ENCODE measurements at regions not wholly inside any gene's neighbourhood (a gene's known extent, or its start where the extent isn't known, plus 50 kb on each side); places are given as distances from the start of the nearest gene placed in this dataset.

DNA sequence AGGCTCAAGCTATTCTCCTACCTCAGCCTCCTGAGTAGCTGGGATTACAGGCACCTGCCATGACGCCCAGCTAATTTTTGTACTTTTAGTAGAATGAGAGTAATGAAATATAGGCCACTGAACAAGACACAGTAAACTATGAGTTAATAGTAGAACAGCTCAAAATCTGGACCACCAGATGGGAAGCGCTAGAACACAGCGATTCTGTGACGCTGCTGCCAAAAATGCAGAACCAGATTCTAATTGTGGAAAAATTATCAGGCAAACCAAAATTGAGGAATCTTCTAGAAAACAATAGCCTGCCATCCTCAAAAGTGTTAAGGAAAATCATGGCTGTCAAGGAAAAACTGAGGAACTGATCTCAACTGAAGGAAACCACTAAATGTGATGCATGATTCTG, 111.4 kb upstream of the TIAM1 start:
- Histone ChIP-seq H3K9me3 (ENCODE audit: control insufficient read depth, insufficient read depth, low read depth, low read length) (no peaks in the 10 kb centered on the region), H3K4me3 (ENCODE audit: low read depth in 2 of 2, low read length in 2 of 2) (no peak overlapping the region), H3K27ac (ENCODE audit: low read length) (no peak overlapping the region), H3K4me1 (ENCODE audit: control insufficient read depth, insufficient read depth, low read length) (no peaks in the 10 kb centered on the region), H3K27me3 (ENCODE audit: control insufficient read depth, insufficient read depth, low read length) (no peaks in the 10 kb centered on the region), H3K36me3 (ENCODE audit: control insufficient read depth, insufficient read depth, low read length) (no peaks in the 10 kb centered on the region)
- ChIA-PET POLR2A (no interaction called here), CTCF (no interaction called here)
- intact Hi-C loops (cut with micrococcal nuclease; ENCODE audit: unreplicated experiment), result no loop called here
- ATAC-seq (no peak), DNase-seq (ENCODE audit: low read depth, low spot score) (no peak)
- in situ Hi-C loops (cut with HindIII; ENCODE audit: low pct_unique_long_range_greater_than_20kb, low sequenced_read_pairs), result no loop called here
- BruUV-seq (replicated peaks), result no TSS peak
- TF ChIP-seq POLR2AphosphoS5 (IDR thresholded peaks at IDR 0.05; ENCODE audit: low read depth, low read length) (no peak), TCF7L2 (IDR thresholded peaks at IDR 0.05; ENCODE audit: low read depth, low read length) (no peak), SIN3A (IDR thresholded peaks at IDR 0.05; ENCODE audit: borderline replicate concordance, insufficient read depth, low read depth, low read length) (no peak)
- TF ChIP-seq, protein P1, sequence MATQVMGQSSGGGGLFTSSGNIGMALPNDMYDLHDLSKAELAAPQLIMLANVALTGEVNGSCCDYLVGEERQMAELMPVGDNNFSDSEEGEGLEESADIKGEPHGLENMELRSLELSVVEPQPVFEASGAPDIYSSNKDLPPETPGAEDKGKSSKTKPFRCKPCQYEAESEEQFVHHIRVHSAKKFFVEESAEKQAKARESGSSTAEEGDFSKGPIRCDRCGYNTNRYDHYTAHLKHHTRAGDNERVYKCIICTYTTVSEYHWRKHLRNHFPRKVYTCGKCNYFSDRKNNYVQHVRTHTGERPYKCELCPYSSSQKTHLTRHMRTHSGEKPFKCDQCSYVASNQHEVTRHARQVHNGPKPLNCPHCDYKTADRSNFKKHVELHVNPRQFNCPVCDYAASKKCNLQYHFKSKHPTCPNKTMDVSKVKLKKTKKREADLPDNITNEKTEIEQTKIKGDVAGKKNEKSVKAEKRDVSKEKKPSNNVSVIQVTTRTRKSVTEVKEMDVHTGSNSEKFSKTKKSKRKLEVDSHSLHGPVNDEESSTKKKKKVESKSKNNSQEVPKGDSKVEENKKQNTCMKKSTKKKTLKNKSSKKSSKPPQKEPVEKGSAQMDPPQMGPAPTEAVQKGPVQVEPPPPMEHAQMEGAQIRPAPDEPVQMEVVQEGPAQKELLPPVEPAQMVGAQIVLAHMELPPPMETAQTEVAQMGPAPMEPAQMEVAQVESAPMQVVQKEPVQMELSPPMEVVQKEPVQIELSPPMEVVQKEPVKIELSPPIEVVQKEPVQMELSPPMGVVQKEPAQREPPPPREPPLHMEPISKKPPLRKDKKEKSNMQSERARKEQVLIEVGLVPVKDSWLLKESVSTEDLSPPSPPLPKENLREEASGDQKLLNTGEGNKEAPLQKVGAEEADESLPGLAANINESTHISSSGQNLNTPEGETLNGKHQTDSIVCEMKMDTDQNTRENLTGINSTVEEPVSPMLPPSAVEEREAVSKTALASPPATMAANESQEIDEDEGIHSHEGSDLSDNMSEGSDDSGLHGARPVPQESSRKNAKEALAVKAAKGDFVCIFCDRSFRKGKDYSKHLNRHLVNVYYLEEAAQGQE (IDR thresholded peaks at IDR 0.05; ENCODE audit: insufficient read depth in 1 of 2, low read depth in 2 of 2, low read length in 1 of 2), result no peak

DNA sequence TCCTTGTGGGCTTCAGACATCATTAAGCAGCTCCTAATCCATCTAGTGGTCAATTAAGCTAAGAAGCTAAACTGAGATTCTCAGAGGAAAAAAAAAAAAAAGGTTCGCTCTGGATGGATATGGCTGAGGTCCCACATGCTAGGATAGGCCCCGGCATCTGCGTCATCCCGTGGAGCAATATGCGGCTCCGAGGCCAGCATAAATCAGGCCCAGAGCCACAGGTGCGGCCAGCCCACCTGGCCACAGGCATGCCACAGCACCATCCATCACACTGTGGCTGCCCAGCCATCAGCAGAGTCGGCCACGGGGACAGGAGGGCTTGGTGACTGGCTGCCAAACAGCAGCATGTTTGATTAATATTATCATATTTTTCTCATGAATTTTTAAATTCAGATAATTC, 106.9 kb upstream of the TIAM1 start:
- no peak overlapping the region for H3K4me3 ChIP-seq (ENCODE audit: low read depth in 2 of 2, low read length in 2 of 2)
- H3K27ac ChIP-seq (ENCODE audit: low read length), result no peak overlapping the region
- in situ Hi-C loops (cut with HindIII; ENCODE audit: low pct_unique_long_range_greater_than_20kb, low sequenced_read_pairs) (no loop called here), intact Hi-C loops (cut with micrococcal nuclease; ENCODE audit: unreplicated experiment) (no loop called here)
- POLR2A ChIA-PET, result no interaction called here
- CTCF ChIA-PET, result no interaction called here
- no peaks in the 10 kb centered on the region for H3K9me3 ChIP-seq (ENCODE audit: control insufficient read depth, insufficient read depth, low read depth, low read length)
- no peak for TF ChIP-seq SIN3A (IDR thresholded peaks at IDR 0.05; ENCODE audit: borderline replicate concordance, insufficient read depth, low read depth, low read length)
- TF ChIP-seq TCF7L2 (IDR thresholded peaks at IDR 0.05; ENCODE audit: low read depth, low read length), result no peak
- TF ChIP-seq, protein P1 (IDR thresholded peaks at IDR 0.05; ENCODE audit: insufficient read depth in 1 of 2, low read depth in 2 of 2, low read length in 1 of 2), result no peak
- TF ChIP-seq, protein P2, sequence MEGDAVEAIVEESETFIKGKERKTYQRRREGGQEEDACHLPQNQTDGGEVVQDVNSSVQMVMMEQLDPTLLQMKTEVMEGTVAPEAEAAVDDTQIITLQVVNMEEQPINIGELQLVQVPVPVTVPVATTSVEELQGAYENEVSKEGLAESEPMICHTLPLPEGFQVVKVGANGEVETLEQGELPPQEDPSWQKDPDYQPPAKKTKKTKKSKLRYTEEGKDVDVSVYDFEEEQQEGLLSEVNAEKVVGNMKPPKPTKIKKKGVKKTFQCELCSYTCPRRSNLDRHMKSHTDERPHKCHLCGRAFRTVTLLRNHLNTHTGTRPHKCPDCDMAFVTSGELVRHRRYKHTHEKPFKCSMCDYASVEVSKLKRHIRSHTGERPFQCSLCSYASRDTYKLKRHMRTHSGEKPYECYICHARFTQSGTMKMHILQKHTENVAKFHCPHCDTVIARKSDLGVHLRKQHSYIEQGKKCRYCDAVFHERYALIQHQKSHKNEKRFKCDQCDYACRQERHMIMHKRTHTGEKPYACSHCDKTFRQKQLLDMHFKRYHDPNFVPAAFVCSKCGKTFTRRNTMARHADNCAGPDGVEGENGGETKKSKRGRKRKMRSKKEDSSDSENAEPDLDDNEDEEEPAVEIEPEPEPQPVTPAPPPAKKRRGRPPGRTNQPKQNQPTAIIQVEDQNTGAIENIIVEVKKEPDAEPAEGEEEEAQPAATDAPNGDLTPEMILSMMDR (IDR thresholded peaks at IDR 0.05), result no peak
- TF ChIP-seq POLR2AphosphoS5 (IDR thresholded peaks at IDR 0.05; ENCODE audit: low read depth, low read length), result no peak
- BruUV-seq (replicated peaks), result no TSS peak
- DNase-seq (ENCODE audit: low read depth, low spot score), result no peak
- H3K4me1 ChIP-seq (ENCODE audit: control insufficient read depth, insufficient read depth, low read length), result no peaks in the 10 kb centered on the region
- H3K36me3 ChIP-seq (ENCODE audit: control insufficient read depth, insufficient read depth, low read length), result no peaks in the 10 kb centered on the region
- no peaks in the 10 kb centered on the region for H3K27me3 ChIP-seq (ENCODE audit: control insufficient read depth, insufficient read depth, low read length)
- ATAC-seq, result no peak
